Gastrocnemius medialis (tissue), 4 donors: ENCODE measurements at regions not wholly inside any gene's neighbourhood (a gene's known extent, or its start where the extent isn't known, plus 50 kb on each side); places are given as distances from the start of the nearest gene placed in this dataset.

Source experiments
- ATAC-seq, 2 donors: fragments of 150-250 bp; one replicate each; pipeline ENCODE4 v1.9.1; 2016
- DNase-seq, 2 donors: peaks; one replicate each; pipeline ENCODE4 v3.0.0-alpha.2; 2019
- H3K27ac ChIP-seq, 4 donors: fragments of 200-600 bp; sonication (generic); 1 replicate in 1 of 4; 2 replicates in 3 of 4; pipeline ENCODE4 v1.5.1; 2016 to 2018; ENCODE audit warnings: mild to moderate bottlenecking in 2 of 4, moderate library complexity in 1 of 4
- H3K27me3 ChIP-seq, 3 donors: fragments of 200-600 bp; sonication (generic) in 2 of 3; 1 replicate in 1 of 3; 2 replicates in 2 of 3; pipeline versions ENCODE4 v1.5.1 to v1.6.0; 2016 to 2019; ENCODE audit warnings: mild to moderate bottlenecking in 1 of 3, moderate library complexity in 1 of 3
- H3K36me3 ChIP-seq, 2 donors: fragments of 200-600 bp; sonication (generic) in 1 of 2; one replicate each; pipeline ENCODE4 v1.5.1; 2017 to 2018
- H3K4me1 ChIP-seq, 2 donors: fragments of 200-600 bp; sonication (generic) in 1 of 2; one replicate each; pipeline ENCODE4 v1.5.1; 2016 to 2017; ENCODE audit warnings: mild to moderate bottlenecking in 2 of 2
- H3K4me3 ChIP-seq, 4 donors: fragments of 200-600 bp; sonication (generic) in 3 of 4; 1 replicate in 1 of 4; 2 replicates in 3 of 4; pipeline ENCODE4 v1.5.1; 2016 to 2019; ENCODE audit warnings: mild to moderate bottlenecking in 2 of 4
- H3K9me3 ChIP-seq, 3 donors: fragments of 200-600 bp; sonication (generic) in 2 of 3; 1 replicate in 1 of 3; 2 replicates in 2 of 3; pipeline ENCODE4 v1.5.1; 2016 to 2019
- CTCF ChIP-seq, 5 experiments: fragments of 450-650 bp in 3 of 5; fragments of 200-600 bp in 2 of 5; sonication (generic) in 2 of 5; IDR thresholded peaks in 4 of 5; conservative IDR thresholded peaks in 1 of 5; 1 replicate in 4 of 5; 2 replicates in 1 of 5; pipeline ENCODE4 v1.5.1; 2016 to 2019; ENCODE audit warnings: antibody characterized with exemption in 5 of 5, mild to moderate bottlenecking in 3 of 5, moderate library complexity in 3 of 5
- POLR2A ChIP-seq, 2 donors: fragments of 450-650 bp; IDR thresholded peaks; one replicate each; pipeline ENCODE4 v1.6.1; 2017; ENCODE audit warnings: antibody characterized with exemption in 2 of 2, mild to moderate bottlenecking in 2 of 2, moderate library complexity in 2 of 2
- in situ Hi-C, 4 donors: fragments of 200-750 bp; cut with MboI; loops; one replicate each; pipeline versions ENCODE4 v1.15.0 to v1.8.0; 2017; ENCODE audit warnings: low sequenced_read_pairs in 4 of 4
- intact Hi-C: fragments of 100-400 bp; cut with DNase I; formaldehyde crosslinking; loops from one replicate; pipeline ENCODE4 v1.15.1; 2023; ENCODE audit warnings: low total_unique reads

GRCh38 chr5:4215143-4215542, 619.5 kb downstream of the IRX1 start:
- intact Hi-C loops: no loop called here
- no peak for ATAC-seq
- no peak overlapping the region for H3K4me3 ChIP-seq
- H3K27ac ChIP-seq: no peak overlapping the region
- in situ Hi-C loops: no loop called here
- H3K27me3 ChIP-seq: no peaks in the 10 kb centered on the region
- no peaks in the 10 kb centered on the region for H3K4me1 ChIP-seq
- H3K36me3 ChIP-seq: no peaks in the 10 kb centered on the region
- no peak for DNase-seq
- no peaks in the 10 kb centered on the region for H3K9me3 ChIP-seq
- no peak for TF ChIP-seq CTCF (IDR thresholded peaks at IDR 0.05 in 4 of 5, conservative IDR thresholded peaks at IDR 0.05 in 1 of 5)
- no peak for TF ChIP-seq POLR2A (IDR thresholded peaks at IDR 0.05)

GRCh38 chr5:4216142-4216541, 620.5 kb downstream of the IRX1 start:
- ATAC-seq (no peak), DNase-seq (no peak)
- no peak overlapping the region for H3K27ac ChIP-seq
- intact Hi-C loops: no loop called here
- H3K4me1 ChIP-seq: no peaks in the 10 kb centered on the region
- no peaks in the 10 kb centered on the region for H3K36me3 ChIP-seq
- TF ChIP-seq CTCF (IDR thresholded peaks at IDR 0.05 in 4 of 5, conservative IDR thresholded peaks at IDR 0.05 in 1 of 5) (no peak), POLR2A (IDR thresholded peaks at IDR 0.05) (no peak)
- H3K4me3 ChIP-seq: no peak overlapping the region
- no peaks in the 10 kb centered on the region for H3K27me3 ChIP-seq
- no peaks in the 10 kb centered on the region for H3K9me3 ChIP-seq
- in situ Hi-C loops: no loop called here

- TF ChIP-seq CTCF (IDR thresholded peaks at IDR 0.05 in 4 of 5, conservative IDR thresholded peaks at IDR 0.05 in 1 of 5): no peak
- no peak for TF ChIP-seq POLR2A (IDR thresholded peaks at IDR 0.05)
- H3K9me3 ChIP-seq: no peaks in the 10 kb centered on the region
- no peaks in the 10 kb centered on the region for H3K4me1 ChIP-seq
- intact Hi-C loops: no loop called here
- no peaks in the 10 kb centered on the region for H3K36me3 ChIP-seq
- no peak overlapping the region for H3K27ac ChIP-seq
- in situ Hi-C loops: no loop called here
- no peak for DNase-seq
- no peak overlapping the region for H3K4me3 ChIP-seq
- no peak for ATAC-seq
- H3K27me3 ChIP-seq: no peaks in the 10 kb centered on the region
These were observed 624.4 kb downstream of the IRX1 start for GRCh38 chr5:4220016-4220415.

GRCh38 chr5:4221048-4221447, 625.4 kb downstream of the IRX1 start:
- Histone ChIP-seq H3K27ac (no peak overlapping the region), H3K9me3 (no peaks in the 10 kb centered on the region), H3K4me1 (no peaks in the 10 kb centered on the region), H3K36me3 (no peaks in the 10 kb centered on the region), H3K27me3 (no peaks in the 10 kb centered on the region), H3K4me3 (no peak overlapping the region)
- no peak for TF ChIP-seq CTCF (IDR thresholded peaks at IDR 0.05 in 4 of 5, conservative IDR thresholded peaks at IDR 0.05 in 1 of 5)
- TF ChIP-seq POLR2A (IDR thresholded peaks at IDR 0.05): no peak
- DNase-seq: no peak
- intact Hi-C loops (no loop called here), in situ Hi-C loops (no loop called here)
- ATAC-seq: no peak

- ATAC-seq: no peak
- no peak overlapping the region for H3K27ac ChIP-seq
- TF ChIP-seq CTCF (IDR thresholded peaks at IDR 0.05 in 4 of 5, conservative IDR thresholded peaks at IDR 0.05 in 1 of 5): no peak
- TF ChIP-seq POLR2A (IDR thresholded peaks at IDR 0.05): no peak
- H3K4me3 ChIP-seq: no peak overlapping the region
- no peaks in the 10 kb centered on the region for H3K36me3 ChIP-seq
- no peak for DNase-seq
- H3K4me1 ChIP-seq: no peaks in the 10 kb centered on the region
- H3K9me3 ChIP-seq: no peaks in the 10 kb centered on the region
- intact Hi-C loops (no loop called here), in situ Hi-C loops (no loop called here)
- H3K27me3 ChIP-seq: no peaks in the 10 kb centered on the region
These were observed 626.5 kb downstream of the IRX1 start for GRCh38 chr5:4222147-4222546.
